ENCODE measurements at regions not wholly inside any gene's neighbourhood (a gene's known extent, or its start where the extent isn't known, plus 50 kb on each side); places are given as distances from the start of the nearest gene placed in this dataset.

- Histone ChIP-seq H3K27me3 (no peaks in the 10 kb centered on the region), H3K9me3 (no peaks in the 10 kb centered on the region), H3K36me3 (ENCODE audit: low read depth, missing control alignments) (no peaks in the 10 kb centered on the region), H3K4me1 (no peaks in the 10 kb centered on the region), H3K27ac (no peak overlapping the region), H3K4me3 (no peak overlapping the region)
- intact Hi-C loops (cut with DNase I; ENCODE audit: low total_unique reads) = no loop called here
- 47 to 76% methylated on average over 3 of the region's 3 CpGs for WGBS, 2 donors
- no peak for DNase-seq
- TF ChIP-seq POLR2A (IDR thresholded peaks at IDR 0.05) (no peak), CTCF (IDR thresholded peaks at IDR 0.05) (no peak)
Observed at GRCh38 chr3:165390166-165390565, 194.0 kb upstream of the SLITRK3 start.

- WGBS, 2 donors = 79% methylated on average over 5 of the region's 5 CpGs
- H3K27ac ChIP-seq = no peak overlapping the region
- no peaks in the 10 kb centered on the region for H3K36me3 ChIP-seq (ENCODE audit: low read depth, missing control alignments)
Observed at GRCh38 chr3:165389653-165390052, 193.5 kb upstream of the SLITRK3 start.

GRCh38 chr3:165389064-165389463 lies 192.9 kb upstream of the SLITRK3 start:
- Histone ChIP-seq H3K36me3 (ENCODE audit: low read depth, missing control alignments) (no peaks in the 10 kb centered on the region), H3K27me3 (no peaks in the 10 kb centered on the region), H3K4me3 (no peak overlapping the region), H3K27ac (no peak overlapping the region), H3K9me3 (no peaks in the 10 kb centered on the region), H3K4me1 (no peaks in the 10 kb centered on the region)
- intact Hi-C loops (cut with DNase I; ENCODE audit: low total_unique reads) = no loop called here
- TF ChIP-seq POLR2A (IDR thresholded peaks at IDR 0.05) (no peak), CTCF (IDR thresholded peaks at IDR 0.05) (no peak)
- DNase-seq = no peak

More at GRCh38 chr3:165389653-165390052, 193.5 kb upstream of the SLITRK3 start:
- TF ChIP-seq CTCF (IDR thresholded peaks at IDR 0.05) (no peak), POLR2A (IDR thresholded peaks at IDR 0.05) (no peak)
- no peaks in the 10 kb centered on the region for H3K27me3 ChIP-seq
- intact Hi-C loops (cut with DNase I; ENCODE audit: low total_unique reads) = no loop called here
- H3K9me3 ChIP-seq = no peaks in the 10 kb centered on the region
- H3K4me1 ChIP-seq = no peaks in the 10 kb centered on the region
- no peak for DNase-seq
- H3K4me3 ChIP-seq = no peak overlapping the region

- no peaks in the 10 kb centered on the region for H3K36me3 ChIP-seq (ENCODE audit: low read depth, missing control alignments)
- no peak overlapping the region for H3K4me3 ChIP-seq
- intact Hi-C loops (cut with DNase I; ENCODE audit: low total_unique reads) = no loop called here
- no peak overlapping the region for H3K27ac ChIP-seq
- 75 to 85% methylated on average over 3 of the region's 3 CpGs for WGBS, 2 donors
- no peaks in the 10 kb centered on the region for H3K9me3 ChIP-seq
- DNase-seq = no peak
- H3K27me3 ChIP-seq = no peaks in the 10 kb centered on the region
- no peak for TF ChIP-seq CTCF (IDR thresholded peaks at IDR 0.05)
- no peak for TF ChIP-seq POLR2A (IDR thresholded peaks at IDR 0.05)
- H3K4me1 ChIP-seq = no peaks in the 10 kb centered on the region
Observed at GRCh38 chr3:165383381-165383780, 187.2 kb upstream of the SLITRK3 start.

- TF ChIP-seq CTCF (IDR thresholded peaks at IDR 0.05) (no peak), POLR2A (IDR thresholded peaks at IDR 0.05) (no peak)
- H3K4me1 ChIP-seq = no peaks in the 10 kb centered on the region
Observed at GRCh38 chr3:165382672-165383071, 186.5 kb upstream of the SLITRK3 start.

More at GRCh38 chr3:165382672-165383071, 186.5 kb upstream of the SLITRK3 start:
- Histone ChIP-seq H3K27me3 (no peaks in the 10 kb centered on the region), H3K36me3 (ENCODE audit: low read depth, missing control alignments) (no peaks in the 10 kb centered on the region), H3K9me3 (no peaks in the 10 kb centered on the region), H3K27ac (no peak overlapping the region), H3K4me3 (no peak overlapping the region)
- 81 to 89% methylated on average over 3 of the region's 3 CpGs for WGBS, 2 donors
- intact Hi-C loops (cut with DNase I; ENCODE audit: low total_unique reads) = no loop called here
- DNase-seq = no peak
